ENCODE measurements at regions not wholly inside any gene's neighbourhood (a gene's known extent, or its start where the extent isn't known, plus 50 kb on each side); places are given as distances from the start of the nearest gene placed in this dataset.

GRCh38 chr2:120883607-120884440 lies 148.2 kb downstream of the GLI2 start:
- no peak for TF ChIP-seq CTCF (IDR thresholded peaks at IDR 0.05)
- no peak for TF ChIP-seq POLR2A (IDR thresholded peaks at IDR 0.05)
